HuH-7 (cell line): ENCODE measurements at regions not wholly inside any gene's neighbourhood (a gene's known extent, or its start where the extent isn't known, plus 50 kb on each side); places are given as distances from the start of the nearest gene placed in this dataset.

ENCODE experiments used
- DNase-seq: peaks from one replicate; pipeline ENCODE4 v3.0.0; 2011; ENCODE audit warnings: low spot score

DNA sequence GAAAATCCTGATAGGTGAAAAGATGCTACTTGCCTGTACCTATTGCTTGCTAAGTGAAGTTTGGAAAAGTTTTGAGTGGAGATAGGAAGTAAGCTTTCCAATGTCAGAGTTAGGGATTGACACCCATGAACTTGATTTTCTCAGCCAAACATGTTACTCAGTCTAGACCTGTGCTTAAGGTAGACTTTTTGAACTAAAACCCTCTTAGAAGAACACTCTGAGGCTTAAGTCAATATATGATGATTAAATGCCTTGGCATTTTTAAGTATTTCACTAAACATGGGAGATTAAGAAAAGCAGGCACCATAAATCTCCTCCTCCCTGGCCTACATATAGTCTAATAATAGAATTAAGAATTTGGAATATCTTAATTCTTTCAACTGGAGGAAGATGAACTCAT is 785.6 kb upstream of the SOX9 start:
- no peak for DNase-seq

DNA sequence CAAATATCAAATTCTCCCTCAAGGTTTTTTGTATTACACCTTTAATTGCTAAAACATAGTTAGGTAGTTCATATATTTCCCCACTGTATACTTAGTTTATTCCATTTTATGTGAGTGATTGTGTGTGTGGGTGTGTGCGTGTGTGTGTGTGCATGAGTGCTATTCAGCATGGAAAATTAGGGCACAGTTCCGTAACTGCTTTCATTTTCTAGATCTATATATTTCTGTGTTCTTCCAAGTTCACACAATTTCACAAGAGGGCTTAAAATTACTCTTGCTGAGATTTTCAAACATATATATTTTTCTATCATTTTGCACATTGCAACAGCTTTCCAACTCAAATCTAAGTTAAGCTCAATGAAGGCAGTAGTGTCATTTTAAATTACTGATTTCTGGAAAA is 782.9 kb upstream of the SOX9 start:
- no peak for DNase-seq

DNA sequence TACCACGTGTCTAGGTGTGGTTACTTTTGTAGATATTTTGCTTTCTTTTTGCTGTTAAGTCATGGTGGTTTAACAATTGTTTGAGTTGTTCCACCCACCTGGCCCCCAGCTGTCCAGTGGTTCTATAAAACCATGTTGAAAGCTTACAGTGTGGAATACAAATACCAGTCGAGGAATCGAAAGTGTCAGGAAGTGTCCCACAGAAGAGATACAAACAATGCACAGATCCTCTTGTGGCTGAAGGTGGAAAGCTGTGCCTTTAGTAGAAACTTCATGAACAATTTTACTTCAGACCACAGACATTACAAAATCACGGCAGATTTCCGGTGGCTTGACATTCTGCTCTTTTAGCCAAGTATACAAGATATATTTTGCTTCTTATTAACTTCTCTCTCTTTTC is 782.4 kb upstream of the SOX9 start:
- peak; percentile 8 for DNase-seq

DNA sequence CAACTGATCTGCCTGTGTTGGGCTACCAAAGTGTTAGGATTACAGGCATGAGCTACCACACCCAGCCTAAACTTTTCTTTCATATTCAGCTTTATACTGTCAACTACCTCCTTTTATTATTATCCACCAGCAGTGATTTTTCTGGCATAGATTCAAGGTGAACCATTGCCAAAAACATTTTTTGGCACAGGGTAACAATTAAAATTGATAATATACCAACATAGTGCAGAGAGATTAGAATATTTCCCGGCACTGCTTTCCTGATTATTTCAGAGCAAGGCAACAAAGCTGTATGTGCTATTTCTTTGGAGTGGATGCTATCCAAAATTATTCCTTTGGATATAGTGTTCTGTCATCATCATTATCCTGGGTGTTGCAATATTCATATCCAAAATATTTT is 781.6 kb upstream of the SOX9 start:
- DNase-seq, result no peak

DNA sequence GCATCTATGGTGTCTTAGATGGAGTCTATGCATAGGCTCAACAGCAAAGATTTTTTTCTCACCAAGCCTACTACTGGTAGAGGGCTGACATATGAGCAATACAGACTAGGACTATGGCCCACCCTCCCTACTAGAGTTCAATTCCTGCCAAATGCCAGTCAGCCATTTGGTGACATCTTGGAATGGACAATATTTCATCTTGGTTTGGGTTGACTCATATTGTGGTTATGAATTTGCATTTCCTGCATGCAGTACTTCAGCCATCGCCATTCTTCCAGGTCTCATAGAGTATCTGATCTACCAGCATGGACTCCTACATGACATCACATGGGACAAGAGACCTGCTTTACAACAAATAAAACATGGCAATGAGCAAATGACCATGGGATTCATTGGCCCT is 778.1 kb upstream of the SOX9 start:
- DNase-seq, result no peak

DNA sequence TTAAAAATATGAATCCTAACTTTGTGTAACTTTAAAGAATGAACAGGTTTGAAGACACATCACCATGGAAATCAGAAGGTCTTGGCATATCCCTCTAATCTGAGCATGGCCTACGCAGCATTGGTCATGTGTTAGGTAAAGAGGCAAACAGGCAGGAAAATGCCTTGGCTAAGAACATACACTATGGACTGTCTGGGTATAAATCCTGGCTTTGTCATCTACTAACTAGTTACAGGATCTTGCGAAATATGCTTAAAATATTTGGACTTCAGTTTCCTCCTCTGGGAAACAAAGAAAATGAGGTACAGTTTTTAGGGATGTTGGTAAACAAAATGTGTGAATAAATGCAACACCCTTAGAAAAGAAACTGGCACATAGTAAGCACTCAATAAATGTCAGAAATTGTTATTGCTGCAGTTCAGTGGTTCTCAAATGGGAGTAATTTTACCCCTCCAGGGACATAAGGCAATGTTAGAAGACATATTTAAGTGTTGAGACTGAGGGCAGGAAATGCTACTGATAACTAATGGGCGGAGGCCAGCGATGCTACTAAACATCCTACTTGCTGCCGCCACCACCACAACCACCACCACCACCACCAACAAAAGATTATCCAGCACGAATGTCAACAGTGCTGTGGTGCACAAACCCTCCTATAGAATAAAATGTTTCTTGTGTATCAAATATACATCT is 770.8 kb upstream of the SOX9 start:
- DNase-seq, result no peak

DNA sequence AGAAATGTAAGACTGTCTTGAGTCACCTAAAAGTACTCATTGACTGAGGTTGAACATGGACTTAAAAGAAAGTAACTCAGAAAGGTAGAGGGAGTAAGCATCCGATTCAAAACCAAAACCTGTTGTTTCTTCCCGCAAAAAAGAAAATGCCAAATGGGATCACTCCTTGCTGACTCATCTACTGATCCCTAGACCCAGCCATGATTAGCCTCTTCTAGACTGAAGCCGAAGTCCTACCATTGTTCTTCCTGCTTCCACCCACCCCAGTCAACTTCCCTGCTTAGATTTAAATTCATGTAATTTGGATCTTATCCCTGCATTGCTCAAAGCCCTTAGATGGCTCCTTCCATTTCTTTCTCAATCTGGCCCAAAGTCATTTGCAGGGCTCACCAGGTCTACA is 760.5 kb upstream of the SOX9 start:
- no peak for DNase-seq

DNA sequence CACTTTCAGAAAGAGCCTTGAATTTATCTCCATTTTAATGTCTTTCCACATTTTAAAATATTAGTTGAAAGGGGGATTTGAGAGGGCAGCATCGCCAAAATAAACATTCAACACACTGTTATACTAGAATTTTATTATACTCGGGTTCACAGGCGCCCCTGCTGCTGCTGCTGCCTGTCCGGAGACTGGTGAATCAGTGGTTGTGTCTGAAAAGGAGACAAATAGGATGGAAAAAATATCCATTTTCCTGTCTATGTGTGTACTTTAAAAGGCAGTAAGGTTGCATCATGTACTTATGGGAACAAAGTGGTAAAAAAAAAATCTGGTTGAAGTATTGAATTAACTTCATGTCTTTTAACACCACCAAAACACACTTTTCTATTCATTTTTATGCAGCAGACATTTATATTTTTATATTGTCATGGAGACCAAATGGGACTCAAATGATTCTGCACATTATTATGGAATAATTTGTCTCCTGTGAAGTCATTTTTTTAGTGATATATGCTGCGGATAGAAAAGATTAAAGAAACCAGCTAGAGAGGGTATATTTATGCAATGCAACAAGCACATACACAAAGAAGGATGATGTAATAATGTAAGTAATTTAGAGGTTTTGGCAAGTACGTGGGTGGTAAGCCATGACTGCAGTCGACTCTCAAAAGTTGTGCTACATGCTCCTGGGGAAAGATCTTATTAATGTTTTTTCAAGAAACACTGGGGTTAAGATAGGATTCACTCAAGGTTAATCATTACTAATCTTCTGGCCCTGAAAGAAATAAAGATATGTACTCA is 759.0 kb upstream of the SOX9 start:
- DNase-seq, result no peak

DNA sequence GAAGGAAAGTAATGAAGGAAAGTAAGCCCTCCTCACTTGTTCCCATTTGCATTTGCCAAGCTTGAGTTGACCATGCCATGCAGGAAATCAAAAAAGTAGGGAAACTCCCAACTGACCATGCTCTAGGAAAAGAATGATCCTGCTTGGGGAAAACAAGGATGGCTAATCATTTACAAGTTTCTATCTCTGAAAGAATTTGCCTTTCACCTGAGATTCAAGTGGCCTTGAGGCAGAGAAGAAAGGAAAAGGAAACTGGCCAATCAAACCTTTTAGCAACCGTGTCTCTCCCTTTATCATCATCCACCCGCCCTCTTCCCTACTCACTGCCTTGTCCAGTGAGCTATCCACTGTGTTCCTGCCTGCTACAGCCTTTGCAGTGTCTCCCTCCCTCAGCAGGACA is 757.2 kb upstream of the SOX9 start:
- DNase-seq, result no peak

DNA sequence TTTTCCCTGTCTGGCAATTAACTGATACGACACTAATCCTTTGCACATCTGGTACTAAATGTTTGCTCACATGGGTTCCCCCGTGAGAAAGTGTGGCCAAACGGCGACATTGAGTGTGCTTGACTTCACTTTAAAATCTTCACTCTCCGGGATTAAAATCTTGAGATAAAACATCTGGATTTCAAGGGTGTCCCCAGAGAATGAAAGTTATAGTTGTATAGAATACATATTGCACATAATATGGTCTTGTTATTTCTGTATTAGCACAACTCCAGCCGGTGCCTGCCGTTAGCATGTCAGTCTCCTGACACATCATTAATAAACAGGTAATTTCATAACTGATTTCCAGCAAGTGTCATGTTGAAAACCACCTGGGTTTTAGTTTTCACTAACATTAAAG is 749.0 kb upstream of the SOX9 start:
- no peak for DNase-seq

DNA sequence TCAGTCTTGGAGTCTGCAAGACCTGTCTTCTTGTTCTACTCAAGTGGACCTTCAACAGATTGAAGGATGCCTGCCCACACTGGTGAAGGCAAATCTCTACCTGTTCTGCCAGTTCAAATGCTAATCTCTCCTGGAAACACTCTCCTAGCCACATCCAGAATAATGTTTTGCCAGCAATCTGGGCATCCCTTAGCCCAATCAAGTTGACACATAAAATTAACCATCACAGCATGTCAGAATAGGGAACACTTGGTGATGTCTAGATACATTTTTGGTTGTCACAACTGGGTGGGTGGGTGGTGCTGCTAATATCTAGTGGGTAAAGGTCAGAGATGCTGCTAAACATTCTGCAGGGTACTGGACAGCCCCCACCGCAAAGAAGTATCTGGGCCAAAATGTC is 744.9 kb upstream of the SOX9 start:
- DNase-seq, result no peak

DNA sequence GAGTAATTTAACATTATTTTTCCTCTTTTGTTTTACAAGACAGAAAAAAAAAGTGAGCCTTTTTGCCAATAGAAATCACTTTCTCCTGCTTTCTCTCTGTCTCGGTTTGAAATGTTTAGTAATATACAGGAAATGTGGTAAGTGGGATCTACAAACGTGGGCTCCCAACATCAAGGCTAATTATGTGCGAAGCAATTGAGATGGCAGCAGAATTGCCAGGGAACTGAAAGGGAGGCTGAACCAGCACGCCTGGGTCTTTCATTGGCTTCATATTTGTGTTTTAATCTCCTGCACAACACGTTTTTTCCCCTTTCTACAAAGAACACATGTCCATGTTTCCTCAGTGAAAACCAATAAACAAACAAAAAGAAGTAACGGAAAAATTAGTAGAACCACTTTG is 743.9 kb upstream of the SOX9 start:
- no peak for DNase-seq

DNA sequence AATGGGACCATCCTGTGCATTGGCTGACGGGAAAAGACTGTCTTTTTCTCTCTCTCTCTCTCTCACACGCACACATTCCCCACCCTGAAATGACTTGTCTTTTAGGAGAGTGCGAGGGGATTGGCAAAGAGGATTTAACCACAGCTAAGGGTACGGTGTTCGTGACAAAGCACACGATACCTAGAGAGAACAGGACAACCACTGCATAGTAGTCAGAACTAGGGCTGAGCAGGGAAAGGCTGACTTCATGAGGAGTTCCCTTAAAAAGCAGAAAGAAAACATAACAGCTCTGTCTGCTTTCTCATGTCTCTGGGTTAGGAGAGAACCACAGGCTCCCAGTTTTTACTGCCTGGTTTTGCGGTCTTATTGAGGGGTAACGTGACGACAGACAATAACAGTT is 742.8 kb upstream of the SOX9 start:
- no peak for DNase-seq

DNA sequence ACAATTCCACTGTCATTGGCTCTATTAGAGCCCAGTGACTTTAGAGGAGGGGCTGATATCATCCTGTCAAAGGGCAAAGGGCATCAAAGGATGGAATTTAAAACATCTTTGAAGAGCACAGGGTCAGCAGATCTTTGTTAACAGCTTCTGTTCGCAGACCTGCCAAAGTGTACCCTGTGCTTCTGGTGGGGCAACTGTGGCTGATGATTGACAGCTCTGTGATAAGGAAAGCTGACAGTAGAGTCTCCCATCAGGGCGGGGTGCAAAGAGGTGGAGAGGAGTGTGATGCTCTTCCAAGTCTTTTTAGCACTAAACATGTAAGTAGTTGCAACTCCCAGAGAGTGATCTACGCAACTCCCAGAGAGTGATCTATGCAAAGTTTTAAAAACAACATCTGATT is 742.1 kb upstream of the SOX9 start:
- DNase-seq, result peak; percentile 16

DNA sequence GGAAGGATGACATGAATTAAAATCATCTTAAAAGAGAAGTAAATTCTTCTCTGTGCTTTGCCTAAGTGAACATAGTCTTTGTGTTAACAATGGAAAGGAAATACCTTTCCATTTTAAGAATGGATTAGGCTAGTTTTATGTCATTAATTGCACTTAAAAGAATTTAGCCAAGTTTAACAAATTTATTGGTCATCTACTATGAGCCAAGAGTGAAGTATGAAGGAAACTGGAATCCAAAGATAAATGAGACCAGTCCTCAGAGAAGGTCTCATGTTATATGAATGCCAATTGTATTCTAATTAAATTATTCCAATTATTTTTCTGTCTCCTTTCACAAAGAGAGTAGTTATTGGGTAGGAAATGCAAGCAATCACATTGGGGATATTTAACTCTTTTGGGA is 741.3 kb upstream of the SOX9 start:
- DNase-seq, result no peak

DNA sequence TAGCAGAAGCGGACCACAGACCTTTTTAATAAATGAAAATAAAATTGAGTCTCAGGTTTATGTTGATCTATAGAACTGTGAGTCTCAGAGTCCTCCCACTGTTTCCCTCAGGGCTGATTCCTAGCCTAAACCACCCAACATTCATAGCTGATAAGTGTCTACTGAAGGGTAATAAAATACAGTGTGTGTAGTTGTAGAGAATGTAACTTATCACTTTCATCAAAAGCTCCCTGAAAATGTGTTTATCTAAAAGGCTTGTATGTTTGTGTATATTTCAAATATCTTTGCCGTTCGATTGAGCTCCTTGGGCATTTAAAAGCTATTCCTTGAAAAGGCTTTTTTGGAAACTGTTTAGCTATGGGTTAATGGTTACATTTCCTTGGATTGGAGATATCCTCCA is 740.3 kb upstream of the SOX9 start:
- DNase-seq, result no peak

DNA sequence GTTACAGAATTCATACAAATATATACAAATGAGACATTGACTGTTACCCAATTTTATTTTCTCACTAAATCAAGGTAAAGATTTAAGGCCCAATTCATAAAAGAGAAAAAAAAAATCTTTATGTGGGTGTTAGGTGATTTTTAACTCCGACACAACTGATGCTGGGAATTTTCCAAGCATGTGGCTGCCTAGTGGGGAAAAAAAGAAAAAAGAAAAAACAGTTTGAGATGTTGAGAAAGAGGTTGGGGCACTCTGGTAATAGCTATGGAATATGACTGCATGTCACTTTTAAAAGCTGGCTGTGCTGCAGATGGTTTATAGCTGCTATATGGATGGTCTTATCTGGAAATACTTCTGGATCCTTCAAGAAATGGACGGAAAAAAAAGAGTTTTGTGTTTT is 739.9 kb upstream of the SOX9 start:
- no peak for DNase-seq

DNA sequence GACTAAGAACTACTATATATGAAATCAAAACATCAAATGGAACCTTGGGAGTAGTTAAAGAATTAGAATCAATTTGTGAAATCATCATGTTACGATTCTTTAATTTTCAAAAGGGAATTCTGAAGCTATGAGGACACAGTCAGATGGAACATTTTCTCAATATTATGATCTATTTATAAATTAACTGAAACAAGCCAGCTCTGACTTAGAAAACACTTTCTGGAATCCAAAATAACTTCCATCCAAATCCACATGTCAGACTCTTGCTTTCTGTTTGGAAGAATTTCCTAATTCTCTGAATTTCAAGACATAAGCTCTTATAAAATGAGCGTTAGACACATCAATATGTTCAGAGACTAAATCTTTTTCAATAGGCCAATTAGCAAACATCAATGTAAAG is 737.7 kb upstream of the SOX9 start:
- DNase-seq, result no peak

DNA sequence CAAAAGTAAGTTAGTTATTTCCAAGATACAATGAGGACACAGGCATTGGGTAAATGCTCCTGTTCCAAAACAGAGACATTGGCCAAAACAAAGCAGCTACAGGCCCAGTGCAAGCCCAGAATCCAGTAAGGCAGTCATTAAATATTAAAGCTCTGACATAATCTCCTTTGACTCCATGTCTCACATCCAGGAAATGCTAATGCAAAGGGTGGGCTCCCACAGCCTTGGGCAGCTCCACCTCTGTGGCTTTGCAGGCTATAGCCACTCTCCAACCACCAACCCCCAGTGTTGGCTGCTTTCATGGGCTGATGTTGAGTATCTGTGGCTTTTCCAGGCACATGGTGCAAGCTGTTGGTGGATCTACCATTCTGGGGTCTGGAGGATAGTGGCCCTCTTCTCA is 733.4 kb upstream of the SOX9 start:
- no peak for DNase-seq

DNA sequence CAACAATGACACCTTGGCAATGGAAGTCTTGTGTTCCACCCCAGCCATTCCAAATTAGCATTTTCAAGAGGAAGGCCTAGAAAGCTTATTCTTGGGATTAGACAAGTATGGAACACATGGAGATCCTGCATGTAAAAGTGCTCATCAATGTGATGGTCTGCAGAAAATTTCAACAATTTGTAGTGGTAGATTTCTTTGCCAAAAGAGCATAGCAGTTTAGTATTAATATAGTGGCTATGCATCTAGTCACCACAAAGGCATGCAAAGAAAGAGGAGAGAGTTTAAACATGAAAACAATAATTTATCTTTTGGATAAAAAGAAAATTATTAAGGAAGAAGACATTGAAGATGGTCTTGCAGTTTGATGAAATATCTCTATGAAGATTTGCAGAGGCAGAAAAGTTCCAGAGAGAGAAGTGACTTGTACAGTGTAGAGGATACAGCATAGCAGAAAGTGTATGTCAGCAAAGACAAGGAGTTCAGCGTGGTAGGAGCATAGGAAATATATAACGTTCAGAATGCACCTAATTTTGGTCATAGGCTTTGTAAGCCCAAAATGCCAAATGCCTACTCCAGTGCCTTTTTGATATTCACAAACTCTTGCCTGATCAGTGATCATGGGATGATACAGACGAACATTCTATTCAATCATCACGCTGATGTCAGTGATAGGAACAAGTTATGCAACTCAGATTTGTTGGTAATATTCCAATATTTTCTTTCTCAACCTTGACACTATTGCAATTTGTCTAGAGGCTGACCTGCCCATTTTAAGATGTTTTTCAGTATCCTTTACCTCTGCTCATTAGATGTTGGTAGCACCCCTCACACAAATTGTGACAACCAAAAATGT is 727.9 kb upstream of the SOX9 start:
- no peak for DNase-seq

DNA sequence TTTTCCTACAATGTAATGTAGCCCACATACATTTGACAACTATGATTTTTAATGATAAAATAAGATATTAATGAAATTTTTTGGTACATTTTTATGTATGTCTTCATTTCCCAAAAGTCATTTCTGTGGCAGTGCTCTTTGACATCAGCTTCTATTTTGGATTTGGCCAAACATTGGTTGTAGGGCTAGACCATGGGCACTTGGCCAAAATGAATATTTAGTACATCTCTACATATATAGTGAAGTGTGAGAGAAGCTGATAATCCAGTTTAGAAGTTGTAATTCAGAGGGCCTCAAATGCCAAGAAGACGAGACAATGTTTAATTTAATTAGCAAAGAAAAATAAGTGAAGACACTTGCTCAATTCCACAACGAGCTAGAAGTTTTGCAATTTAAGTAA is 724.9 kb upstream of the SOX9 start:
- no peak for DNase-seq

DNA sequence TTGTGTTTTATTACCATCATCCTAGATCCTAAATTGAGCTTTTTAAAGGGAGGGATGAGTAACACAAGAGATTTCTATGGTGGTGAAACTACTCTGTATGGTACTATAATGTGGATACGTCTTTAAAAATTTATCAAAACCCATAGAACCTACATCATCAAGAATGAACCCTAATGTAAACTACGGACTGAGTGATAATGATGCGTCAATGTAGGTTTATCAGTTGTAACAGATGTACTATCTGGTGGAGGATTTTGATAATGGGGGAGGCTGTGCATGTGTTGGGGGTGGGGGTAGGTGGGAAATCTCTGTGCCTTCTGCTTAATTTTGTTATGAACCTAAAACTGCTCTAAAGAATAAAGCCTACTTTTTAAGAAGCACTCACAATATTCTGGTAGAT is 724.1 kb upstream of the SOX9 start:
- no peak for DNase-seq

DNA sequence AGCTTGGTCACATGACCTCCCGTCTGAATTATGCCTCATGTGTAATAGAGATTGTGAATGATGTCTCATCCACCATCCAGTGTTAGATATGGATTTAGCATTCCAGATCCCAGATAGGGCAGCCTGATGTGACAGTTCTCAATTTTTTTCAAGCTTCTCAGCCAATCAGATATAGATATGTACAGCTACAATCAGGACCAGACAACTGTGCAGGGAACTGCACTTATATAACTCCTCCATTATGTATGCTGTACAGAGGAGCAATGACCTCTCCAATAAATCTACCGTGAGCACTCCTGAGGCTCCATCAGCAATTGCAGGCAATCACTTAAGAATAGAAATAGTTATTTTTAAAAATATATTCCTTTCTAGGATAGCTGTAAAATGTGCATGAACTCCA is 722.8 kb upstream of the SOX9 start:
- no peak for DNase-seq
